ENCODE measurements at regions not wholly inside any gene's neighbourhood (a gene's known extent, or its start where the extent isn't known, plus 50 kb on each side); places are given as distances from the start of the nearest gene placed in this dataset.

DNA sequence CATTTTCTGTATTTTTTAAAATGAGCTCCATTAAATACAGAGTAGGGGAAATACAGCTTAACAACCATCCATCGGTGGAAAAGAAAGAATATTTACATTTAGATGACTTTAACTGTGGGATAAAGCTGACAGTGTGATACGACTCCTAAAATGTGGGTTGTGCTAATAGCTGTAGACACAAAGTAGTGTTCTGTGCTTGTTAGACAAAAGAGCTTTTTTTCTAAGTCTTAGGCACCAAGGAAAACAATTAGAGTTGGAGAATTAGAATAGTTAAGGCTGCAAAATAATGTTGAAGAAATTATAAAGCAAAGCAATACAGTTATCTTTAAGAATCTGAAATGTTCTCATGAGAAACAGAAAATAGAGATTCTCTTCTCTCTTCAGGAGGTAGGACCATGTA is 307.7 kb upstream of the KIRREL3 start:
- DNase-seq (ENCODE audit: low spot score) = no peak

DNA sequence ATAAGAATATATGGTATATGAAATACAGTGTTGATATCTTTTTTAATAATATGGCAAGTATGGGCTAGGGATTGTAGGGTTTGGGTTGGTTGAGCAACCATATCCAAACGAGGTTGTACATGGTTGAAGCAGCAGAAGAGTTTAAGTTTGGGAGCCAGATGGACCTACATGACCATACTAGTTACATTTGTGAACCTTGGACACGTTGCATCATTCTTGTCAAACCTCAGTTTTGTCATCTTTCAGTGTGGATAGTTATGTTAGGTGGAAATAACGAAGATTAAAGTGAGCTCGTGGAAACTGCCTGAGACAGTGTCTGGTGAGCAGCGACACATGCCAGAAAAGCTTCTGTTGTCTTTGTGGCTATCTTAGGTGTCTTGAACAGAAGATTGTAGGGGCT is 307.1 kb upstream of the KIRREL3 start:
- no peak for DNase-seq (ENCODE audit: low spot score)

DNA sequence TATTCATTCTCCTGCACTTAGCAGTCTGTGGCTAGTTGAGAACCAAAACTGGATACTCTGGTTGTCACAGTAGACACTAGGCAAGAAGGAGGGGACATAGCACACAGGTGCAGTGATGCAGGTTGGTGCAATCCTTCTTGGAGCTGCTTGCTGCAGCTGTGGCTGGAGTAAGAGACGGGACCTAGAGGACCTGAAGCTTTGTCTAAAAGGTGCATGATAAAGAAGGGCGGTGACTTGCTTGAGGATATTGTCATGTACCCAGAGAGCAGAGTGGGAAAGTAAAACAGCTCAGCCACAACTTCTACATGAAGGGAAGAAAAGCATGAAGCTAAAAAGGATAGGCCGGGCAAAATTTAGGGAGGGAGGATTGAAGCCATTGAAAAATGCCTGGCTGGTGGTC is 304.1 kb upstream of the KIRREL3 start:
- DNase-seq (ENCODE audit: low spot score) = no peak

DNA sequence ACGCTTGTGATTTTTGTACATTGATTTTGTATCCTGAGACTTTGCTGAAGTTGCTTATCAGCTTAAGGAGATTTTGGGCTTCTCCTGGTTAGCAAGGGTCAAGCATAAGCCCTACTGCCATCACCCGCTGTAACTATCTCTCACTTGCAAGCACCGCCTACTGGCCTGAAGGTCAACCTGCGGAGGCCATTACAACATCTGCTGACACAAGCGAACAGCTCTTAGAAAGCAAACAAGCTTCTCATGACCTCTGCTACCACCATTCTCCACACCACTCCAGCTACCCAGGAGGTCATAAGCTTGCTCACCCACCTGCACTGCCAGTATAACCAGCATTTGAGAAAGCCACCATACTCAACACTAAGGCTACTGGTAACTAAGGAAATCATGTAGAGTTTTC is 288.4 kb upstream of the KIRREL3 start:
- DNase-seq (ENCODE audit: low spot score) = no peak

DNA sequence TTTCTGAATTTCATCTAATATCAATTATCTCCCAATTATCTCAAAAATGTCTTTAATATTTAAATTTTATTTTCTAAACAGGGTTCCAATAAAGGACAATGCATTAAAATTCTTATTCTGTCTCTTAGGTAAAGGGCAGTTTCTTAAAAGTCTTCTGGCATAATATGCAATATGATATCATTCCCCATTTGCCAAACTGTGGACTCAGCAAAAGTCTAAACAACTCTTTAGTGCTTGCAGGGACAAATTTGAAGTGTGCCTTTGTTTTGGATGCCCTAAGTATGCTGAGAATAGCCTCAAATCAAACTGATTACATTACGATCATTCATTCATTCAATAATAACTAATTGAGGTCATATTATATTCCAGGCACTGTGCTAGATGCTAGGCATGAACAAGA is 281.0 kb upstream of the KIRREL3 start:
- DNase-seq (ENCODE audit: low spot score) = no peak

DNA sequence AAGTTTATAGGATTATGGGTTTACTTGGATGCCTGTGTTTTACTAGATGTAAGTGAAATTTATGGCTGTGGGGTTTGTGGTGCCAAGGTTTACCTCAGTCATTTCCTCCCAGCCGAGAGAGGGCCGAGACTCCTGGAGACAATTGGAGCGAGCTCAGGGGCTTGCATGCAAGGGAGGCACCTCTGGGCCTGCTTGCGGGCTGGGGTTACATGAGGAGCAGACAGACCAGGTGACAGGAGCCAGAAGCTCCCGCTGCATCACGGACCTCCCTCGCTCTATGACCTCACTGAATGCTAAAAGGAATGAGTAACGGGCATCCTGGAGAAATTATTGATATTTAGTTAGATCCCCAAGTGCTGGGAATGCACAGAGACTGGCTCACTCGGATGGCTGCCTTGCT is 275.2 kb upstream of the KIRREL3 start:
- DNase-seq (ENCODE audit: low spot score) = no peak

DNA sequence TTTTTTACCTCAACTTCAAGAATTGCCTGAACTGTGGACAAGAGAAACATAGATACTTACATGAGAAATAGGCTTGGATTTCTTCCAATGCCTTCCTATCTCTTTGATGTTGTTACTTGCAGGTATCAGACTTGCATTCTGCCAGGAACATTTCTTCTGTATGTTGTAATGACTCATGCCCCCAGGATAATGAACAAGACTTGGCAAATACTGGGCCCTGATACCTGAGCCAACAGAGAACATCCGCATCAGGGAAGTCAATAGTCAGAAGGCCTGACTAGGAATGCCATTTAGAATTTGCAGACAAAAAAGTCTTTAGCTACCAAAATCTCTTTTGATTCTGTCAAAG is 273.7 kb upstream of the KIRREL3 start:
- DNase-seq (ENCODE audit: low spot score) = no peak

DNA sequence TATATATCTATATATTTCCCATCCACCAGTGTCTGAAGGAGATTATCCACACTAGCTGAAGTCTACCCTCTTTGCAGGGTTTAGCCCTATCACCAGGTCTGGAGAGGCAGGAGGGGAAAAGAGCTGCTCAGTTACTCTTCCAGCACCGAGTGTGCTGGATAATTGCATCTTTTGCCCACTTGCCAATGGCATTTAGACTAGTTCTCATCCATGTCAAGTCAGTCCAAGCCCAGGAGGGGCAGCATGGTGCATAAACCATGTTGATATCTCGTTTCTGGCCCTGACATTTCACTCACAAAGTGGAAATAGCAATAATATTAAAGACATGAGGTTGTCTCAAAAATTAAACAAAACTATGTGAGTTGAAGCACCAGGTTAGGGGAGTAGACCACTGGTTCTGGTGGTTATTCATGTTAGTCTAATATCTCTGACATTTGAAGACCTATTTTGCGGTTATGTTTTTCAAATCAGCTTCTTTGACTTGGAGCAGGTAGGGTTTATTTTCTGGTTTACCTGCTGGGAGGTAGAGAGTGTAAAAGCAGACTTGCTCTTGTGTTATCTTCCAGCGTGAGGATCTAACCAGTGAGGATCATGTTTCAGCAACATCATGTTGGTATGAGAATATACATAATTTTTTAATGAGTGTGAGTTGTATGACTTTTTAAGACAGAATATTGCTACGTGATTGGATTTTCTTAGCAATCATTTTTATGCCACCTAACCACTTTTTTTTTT is 273.2 kb upstream of the KIRREL3 start:
- DNase-seq (ENCODE audit: low spot score) = no peak

DNA sequence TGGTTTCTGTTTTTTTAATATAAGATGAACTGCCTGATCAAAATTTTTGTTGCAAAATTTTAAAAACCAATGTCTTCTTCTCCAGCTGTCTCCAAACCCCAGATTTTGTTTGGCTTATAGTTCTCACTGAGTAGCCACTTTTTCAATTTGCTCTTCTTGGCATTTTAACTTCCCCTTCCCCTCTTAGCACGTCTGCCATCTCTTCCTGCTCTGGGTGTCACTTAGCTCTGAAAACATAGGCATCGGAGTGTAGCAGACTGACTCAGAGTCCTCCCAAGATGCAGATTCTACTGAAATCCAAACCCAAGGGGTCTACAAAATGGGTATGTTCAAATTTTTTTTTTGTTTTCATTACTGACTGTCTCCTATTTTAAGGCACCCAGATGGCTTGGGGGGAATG is 270.3 kb upstream of the KIRREL3 start:
- DNase-seq (ENCODE audit: low spot score) = no peak

DNA sequence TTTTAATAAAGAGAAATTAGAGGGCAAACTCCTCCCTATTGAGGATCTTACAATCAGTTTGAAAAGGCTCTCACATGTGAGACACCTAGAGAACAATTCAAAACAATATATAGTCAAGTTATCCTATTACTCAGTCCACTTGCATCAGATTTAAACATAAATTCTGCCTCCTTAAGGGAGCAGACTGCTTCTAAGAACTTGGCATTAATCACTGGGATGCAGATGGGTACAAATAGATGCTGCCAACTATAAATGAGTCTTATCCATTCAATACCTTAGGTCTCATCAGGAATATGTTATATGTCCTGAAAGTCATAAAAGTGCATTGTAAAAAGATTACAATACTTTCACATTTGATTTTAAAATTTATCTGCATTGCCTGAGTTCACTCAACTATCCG is 269.3 kb upstream of the KIRREL3 start:
- DNase-seq (ENCODE audit: low spot score) = no peak

DNA sequence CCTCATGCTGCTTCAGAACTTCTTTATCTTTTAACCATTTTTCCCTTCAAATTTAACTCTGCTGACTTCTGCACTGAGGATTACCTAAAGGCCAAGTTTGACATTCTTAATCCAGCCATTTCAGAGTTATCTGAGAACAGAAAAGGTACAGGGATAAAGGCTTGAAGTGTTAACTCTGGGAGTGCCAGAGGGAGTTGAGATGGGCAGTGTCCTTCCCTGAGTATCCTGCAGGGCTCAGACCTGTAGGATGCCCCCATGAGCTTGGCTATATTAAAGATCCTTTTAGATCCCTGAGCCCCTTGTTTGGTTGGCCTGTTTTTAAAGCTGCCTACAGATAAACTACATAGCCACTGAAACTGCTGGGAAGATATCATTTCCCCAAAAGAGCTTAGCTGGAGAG is 268.4 kb upstream of the KIRREL3 start:
- DNase-seq (ENCODE audit: low spot score) = no peak

DNA sequence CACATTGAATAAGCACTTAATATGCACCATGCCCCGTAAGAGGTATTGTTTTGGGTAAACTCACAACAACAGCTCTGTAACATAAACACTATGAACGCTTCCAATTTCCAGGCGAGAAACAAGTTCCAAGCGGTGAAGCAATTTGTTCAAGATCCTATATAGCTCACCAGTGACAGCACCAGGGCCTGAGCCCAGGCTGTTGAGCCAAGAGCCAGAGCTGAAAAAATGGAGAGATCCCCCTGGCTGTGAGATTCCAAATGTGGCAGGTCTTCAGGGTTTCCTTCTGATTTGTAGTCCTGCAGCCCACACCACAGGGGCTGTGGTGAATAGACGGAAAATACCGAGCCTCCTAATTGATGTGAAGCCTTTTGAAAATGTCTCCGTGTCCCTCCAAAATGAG is 268.0 kb upstream of the KIRREL3 start:
- no peak for DNase-seq (ENCODE audit: low spot score)

DNA sequence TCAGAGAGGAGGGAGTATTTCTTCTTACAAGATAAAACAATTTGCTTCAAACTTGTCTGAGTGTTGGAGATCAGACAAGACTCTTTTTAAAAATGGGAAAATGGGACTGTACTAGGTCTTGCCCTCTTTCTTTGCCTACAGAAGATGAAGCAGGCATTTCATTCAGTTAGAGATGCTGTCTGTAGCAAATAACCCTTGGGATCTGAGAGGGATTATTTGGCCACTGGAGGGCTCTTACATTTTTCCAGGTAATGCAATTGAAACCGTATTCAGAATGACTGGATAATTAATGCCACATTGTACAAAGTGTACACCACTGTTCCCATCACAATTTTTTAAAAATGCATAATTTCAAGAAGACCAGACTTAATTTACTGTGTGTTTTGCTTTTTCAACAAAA is 258.5 kb upstream of the KIRREL3 start:
- no peak for DNase-seq (ENCODE audit: low spot score)

DNA sequence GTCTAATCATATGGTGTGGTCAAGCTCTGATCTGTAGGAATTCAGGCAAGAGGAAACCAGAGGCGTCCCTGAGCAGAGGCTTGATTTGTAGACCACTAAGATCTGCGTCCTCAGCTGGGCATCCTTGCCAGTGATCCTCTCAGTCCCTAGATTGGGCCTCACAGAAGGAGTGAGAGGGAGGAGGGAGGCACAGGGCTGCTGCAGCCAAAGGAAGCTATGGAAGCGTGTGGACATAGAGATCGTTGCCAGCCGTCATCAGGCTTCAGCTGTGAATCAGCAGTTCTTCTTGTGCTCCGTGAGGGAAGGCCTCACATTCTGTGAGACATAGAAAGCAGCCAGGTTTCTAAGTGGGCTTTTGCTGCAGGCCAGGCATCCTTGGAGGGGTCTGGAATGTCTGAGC is 254.6 kb upstream of the KIRREL3 start:
- no peak for DNase-seq (ENCODE audit: low spot score)

DNA sequence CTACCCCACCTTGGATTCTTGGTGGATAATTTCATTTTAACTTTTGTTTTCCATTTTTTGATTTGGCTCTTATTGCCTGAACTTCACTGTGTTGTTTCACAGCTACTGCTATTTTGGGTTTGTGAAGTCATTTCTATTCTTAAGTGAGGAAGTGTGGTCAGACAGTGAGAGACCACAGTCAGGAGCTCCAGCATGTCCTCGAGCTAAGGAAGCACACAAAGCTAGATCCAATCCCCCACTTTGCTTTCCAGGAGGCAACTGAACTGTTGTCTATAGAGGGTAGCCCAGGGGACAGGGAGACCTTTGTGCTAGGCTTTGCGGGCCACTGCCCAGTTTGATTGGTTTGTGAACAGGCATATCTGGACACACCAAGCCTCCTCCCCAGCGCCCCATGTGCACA is 251.8 kb upstream of the KIRREL3 start:
- DNase-seq (ENCODE audit: low spot score) = no peak

DNA sequence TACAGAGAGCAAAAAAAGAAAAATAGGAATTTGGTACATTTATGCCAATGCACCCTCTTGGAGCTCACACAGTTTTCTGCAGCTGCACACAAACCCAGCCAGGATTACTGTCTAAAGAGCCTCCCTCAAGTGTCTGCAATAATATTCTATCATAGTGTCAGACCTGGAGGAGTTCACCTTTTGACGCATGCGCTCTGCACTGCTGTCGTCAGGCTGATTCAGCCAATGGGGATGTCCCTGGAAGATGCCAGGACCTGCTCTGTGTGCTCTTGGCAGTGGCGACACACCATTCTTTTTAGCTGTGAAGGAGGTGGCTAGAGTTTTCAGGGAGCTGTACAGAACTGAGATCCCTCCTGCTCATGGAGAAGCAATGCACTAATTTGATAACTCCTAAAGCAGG is 249.0 kb upstream of the KIRREL3 start:
- DNase-seq (ENCODE audit: low spot score) = no peak

DNA sequence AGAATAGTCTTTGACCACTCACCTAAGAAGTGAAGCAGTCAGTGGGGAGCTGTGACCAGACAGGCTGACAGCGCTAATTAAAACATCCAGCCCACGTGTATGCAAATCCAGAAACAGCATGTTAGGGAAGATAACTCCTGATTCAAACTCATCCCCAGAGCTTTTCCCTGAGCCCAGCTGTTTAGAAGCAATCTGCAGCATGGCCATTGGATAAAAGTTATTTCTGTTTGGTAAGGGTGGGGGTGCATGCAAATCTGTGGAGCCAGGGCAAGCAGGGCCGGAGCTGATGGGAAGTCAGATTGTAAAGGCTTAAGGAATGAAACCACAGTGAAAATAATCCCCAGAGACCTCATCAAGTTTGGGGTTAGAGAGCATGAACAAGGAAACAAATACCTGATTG is 247.9 kb upstream of the KIRREL3 start:
- DNase-seq (ENCODE audit: low spot score) = no peak

DNA sequence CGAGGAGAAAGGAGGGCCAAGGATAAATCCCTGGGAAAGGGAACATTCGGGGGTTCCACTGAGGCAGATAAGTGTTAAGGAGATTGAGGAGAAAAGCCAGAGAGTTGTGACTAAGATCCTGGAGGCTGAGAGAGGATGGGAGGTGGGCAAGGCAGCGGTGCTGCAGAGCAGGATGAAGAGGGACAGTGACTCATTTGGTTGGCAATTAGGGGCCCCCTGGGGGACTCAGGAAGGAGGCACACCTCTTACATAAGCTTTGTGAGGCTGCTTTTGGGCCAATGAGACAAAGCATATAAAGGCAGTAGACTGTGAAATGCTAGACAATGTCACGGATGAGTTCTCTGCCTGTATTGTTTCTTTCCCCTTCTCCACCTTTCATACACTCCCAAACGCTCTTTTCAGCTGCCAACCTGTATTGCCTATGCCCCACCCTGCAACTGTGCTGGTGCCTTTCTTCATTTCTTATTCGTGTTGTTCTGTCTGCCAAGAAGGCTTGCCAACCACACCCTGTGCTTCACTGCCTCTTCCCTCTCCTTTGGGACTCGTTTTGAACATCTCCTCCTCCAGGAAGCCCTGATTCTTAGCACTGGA is 246.8 kb upstream of the KIRREL3 start:
- no peak for DNase-seq (ENCODE audit: low spot score)

DNA sequence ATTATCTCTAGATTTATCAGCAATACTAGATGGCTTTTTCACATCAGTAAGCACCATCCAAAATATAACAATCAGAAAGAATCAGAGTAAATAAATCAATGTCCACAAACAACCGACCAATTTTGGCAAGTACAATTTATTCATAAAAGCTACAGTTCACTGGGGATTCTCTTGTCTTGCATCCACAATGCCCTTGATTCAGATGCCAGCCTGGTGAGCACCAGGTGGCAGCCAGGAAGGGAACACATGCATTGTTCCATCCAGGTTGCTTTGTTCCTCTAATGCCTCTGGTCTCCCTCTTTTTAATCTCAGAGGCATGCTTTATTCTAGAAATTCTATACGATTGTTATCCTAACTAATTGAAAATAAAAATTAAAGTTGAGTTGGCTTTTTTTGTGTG is 242.1 kb upstream of the KIRREL3 start:
- DNase-seq (ENCODE audit: low spot score) = no peak

DNA sequence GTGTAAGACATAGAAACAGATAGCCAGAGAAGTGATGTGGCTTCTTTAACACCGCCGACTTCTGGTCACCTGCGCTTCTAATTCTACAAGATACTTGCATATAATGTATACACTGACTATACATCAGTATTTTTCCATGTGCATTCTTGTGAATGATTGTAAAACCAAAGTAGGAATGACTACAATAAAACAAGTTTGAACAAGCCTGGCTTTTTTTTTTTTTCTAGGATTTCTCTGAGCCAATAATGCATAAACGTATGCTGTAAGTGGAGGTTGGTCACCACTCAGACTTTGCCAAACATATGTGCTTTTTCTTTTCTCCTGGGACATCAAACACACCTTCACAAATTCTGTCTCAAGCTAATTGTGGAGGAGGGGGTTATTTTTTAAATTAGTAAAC is 237.8 kb upstream of the KIRREL3 start:
- DNase-seq (ENCODE audit: low spot score) = no peak

DNA sequence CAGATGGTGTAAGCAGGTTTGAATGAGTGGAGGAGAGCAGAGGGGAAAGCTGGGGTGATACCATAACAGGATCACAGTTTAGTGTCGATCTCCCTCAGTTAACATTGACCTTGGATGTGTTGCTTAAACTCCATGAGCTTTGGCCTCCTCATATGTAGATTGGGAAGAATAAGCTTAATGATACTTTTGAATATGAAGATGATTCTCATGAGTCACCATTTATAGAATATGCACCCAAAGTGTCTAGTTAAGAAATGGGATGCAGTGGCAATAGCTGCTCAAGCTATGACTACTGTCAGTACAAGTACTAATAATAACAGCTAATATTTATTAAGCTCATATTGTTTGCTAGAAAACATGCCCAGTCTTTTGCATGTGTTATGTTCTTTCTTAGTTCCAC is 236.2 kb upstream of the KIRREL3 start:
- no peak for DNase-seq (ENCODE audit: low spot score)

DNA sequence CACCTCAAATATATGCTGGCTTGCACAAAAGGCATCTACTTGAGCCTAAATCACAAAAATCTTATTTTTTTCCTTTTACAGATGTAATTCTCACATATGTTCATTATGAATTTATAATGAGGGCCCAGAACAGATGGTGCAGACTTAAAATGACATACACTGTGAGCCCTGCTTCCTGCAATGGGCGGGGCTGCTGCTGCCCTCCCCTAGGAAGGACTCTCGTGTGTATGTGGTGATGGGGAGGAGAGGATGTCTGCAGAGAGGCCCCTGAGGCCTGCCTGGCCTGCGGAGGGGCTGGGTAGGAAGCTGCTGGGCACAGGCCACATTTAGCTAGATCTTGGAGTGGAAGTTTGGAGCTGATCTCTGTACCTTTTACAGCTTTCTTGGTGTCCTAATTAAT is 233.4 kb upstream of the KIRREL3 start:
- DNase-seq (ENCODE audit: low spot score) = no peak

DNA sequence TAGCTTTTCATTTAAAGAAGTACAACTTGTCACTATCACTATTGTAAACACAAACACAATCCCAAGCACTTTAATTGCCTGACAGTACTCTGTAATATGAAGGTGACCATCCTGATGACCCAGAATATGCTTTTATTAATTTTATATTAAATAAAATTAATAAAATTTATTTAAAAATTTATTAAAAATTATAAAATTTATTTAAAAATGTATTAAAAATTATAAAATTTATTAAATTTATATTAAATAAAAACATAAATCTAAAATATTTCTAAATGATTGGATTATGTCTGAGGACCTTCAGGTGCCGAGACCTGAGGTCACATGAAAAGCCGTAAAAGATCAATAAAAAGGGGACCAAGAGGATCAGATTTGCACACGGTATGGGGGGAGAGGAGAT is 229.8 kb upstream of the KIRREL3 start:
- no peak for DNase-seq (ENCODE audit: low spot score)

DNA sequence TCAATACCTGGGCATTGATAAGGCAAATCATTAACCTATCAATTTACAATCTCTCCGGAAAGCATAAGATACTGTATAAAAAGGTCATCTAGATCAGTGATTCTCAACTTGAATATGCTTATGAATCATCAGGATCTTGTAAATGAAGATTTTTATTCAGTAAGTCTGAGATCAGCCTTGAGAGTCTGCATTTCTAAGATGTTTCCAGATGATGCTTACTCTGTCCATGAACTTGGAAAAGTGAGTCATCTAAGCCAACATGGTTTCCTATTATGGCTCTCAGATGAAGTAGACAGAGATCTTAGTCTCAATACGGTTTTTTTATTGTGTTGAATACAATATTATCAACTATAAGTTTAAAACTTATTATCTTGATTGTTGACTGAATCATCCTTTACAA is 226.4 kb upstream of the KIRREL3 start:
- DNase-seq (ENCODE audit: low spot score) = no peak

DNA sequence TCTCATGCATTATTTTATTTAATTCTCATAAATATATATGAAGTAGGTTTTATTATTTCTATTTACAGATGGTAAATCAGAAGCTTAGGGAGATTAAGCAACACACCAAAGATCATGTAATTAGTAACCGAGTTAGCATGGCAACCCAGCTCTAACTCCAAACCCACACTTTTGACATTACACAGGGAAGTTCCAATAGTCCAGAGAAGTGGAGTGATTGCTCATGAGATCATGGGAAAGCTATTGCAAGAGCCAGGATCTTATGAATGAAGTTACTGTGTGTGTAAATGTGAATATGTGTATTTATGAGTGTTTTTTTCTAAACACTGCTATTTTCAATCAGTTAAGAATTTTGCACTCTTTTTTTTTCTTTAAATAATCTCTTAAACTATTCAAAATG is 225.8 kb upstream of the KIRREL3 start:
- DNase-seq (ENCODE audit: low spot score) = no peak

Data from AG08396 (cell line).